Panc1 (cell line): ENCODE measurements at regions not wholly inside any gene's neighbourhood (a gene's known extent, or its start where the extent isn't known, plus 50 kb on each side); places are given as distances from the start of the nearest gene placed in this dataset.

Experiments used
- ATAC-seq: fragments of 200-7000 bp; cut with Tn5 transposase; 2 replicates; pipeline ENCODE4 v1.9.1; 2020; ENCODE audit warnings: mild to moderate bottlenecking, moderate library complexity
- BruUV-seq: library from RNA; stranded (reverse); fragments of 400-500 nt; replicated peaks from 2 replicates; lab custom pipeline; 2021; lab: Mats Ljungman, UMichigan
- CTCF ChIA-PET: fragments of 300-600 bp; sonication (Branson Sonifier 250); formaldehyde crosslinking; loops from one replicate; lab custom pipeline; 2022; ENCODE audit warnings: antibody characterized with exemption; lab: Charles Lee
- POLR2A ChIA-PET: fragments of 300-600 bp; sonication (Branson Sonifier 250); formaldehyde crosslinking; loops from one replicate; lab custom pipeline; 2022; ENCODE audit warnings: antibody characterized with exemption; lab: Charles Lee
- DNase-seq: peaks from one replicate; pipeline ENCODE4 v3.0.0-alpha.2; 2010; ENCODE audit warnings: low read depth, low spot score
- H3K27ac ChIP-seq: 2 replicates; pipeline ENCODE4 v1.5.1; 2011; ENCODE audit warnings: mild to moderate bottlenecking, low read length, inconsistent platforms
- H3K27me3 ChIP-seq: fragments of 200-500 bp; sonication (Bioruptor generic); 2 replicates; pipeline ENCODE4 v1.6.0; 2014; ENCODE audit warnings: low read length, inconsistent platforms; ENCODE audit not compliant: control insufficient read depth, insufficient read depth
- H3K36me3 ChIP-seq: fragments of 200-500 bp; sonication (Bioruptor generic); 2 replicates; pipeline ENCODE4 v1.5.1; 2014; ENCODE audit warnings: inconsistent platforms, mild to moderate bottlenecking, low read length, moderate library complexity; ENCODE audit not compliant: control insufficient read depth, insufficient read depth
- H3K4me1 ChIP-seq: 2 replicates; pipeline ENCODE4 v1.5.1; 2011; ENCODE audit warnings: inconsistent platforms, mild to moderate bottlenecking, low read length, moderate library complexity; ENCODE audit not compliant: control insufficient read depth, insufficient read depth
- H3K4me3 ChIP-seq, 2 experiments: 2 replicates each; pipeline ENCODE4 v1.5.1; 2011 to 2012; ENCODE audit warnings: low read depth in 2 of 2, low read length in 2 of 2, mild to moderate bottlenecking in 2 of 2, inconsistent platforms in 1 of 2, moderate library complexity in 1 of 2
- H3K9me3 ChIP-seq: fragments of 200-500 bp; sonication (Bioruptor generic); 2 replicates; pipeline ENCODE4 v1.5.1; 2014; ENCODE audit warnings: low read depth, mild to moderate bottlenecking, inconsistent platforms, low read length, moderate library complexity; ENCODE audit not compliant: control insufficient read depth, insufficient read depth
- CTCF ChIP-seq: fragments of 450-650 bp; IDR thresholded peaks from 2 replicates; pipeline ENCODE4 v1.5.1; 2017; ENCODE audit warnings: mild to moderate bottlenecking
- POLR2AphosphoS5 ChIP-seq: IDR thresholded peaks from 2 replicates; pipeline ENCODE4 v1.6.1; 2012; ENCODE audit warnings: mild to moderate bottlenecking, low read depth, low read length, moderate library complexity
- SIN3A ChIP-seq: IDR thresholded peaks from 2 replicates; pipeline ENCODE4 v1.6.1; 2012; ENCODE audit warnings: low read depth, mild to moderate bottlenecking, low read length, moderate library complexity, borderline replicate concordance; ENCODE audit not compliant: insufficient read depth
- TCF7L2 ChIP-seq: IDR thresholded peaks from 2 replicates; pipeline ENCODE4 v1.6.1; 2011; ENCODE audit warnings: mild to moderate bottlenecking, low read depth, low read length, inconsistent platforms
- in situ Hi-C: cut with HindIII; loops from 2 replicates; pipeline ENCODE4 v1.10.0; 2016; ENCODE audit warnings: low sequenced_read_pairs, low pct_unique_long_range_greater_than_20kb
- intact Hi-C: fragments of 100-400 bp; cut with micrococcal nuclease; formaldehyde crosslinking; loops from one replicate; pipeline ENCODE4 v1.10.0; 2022; ENCODE audit not compliant: unreplicated experiment
- TF ChIP-seq, protein P1 (sequence below), 2 experiments: IDR thresholded peaks; 2 replicates each; pipeline ENCODE4 v1.6.1; 2011 to 2012; ENCODE audit warnings: low read depth in 2 of 2, control low read depth in 1 of 2, low read length in 1 of 2, mild to moderate bottlenecking in 1 of 2, moderate library complexity in 1 of 2; ENCODE audit not compliant: insufficient read depth in 1 of 2

- BruUV-seq = no TSS peak
- intact Hi-C loops = no loop called here
- in situ Hi-C loops = no loop called here
- no peak overlapping the region for H3K4me3 ChIP-seq
- no peak for DNase-seq
- no peaks in the 10 kb centered on the region for H3K27me3 ChIP-seq
- H3K9me3 ChIP-seq = no peaks in the 10 kb centered on the region
- CTCF ChIA-PET = no interaction called here
- no peak overlapping the region for H3K27ac ChIP-seq
- POLR2A ChIA-PET = no interaction called here
- ATAC-seq = no peak
- TF ChIP-seq SIN3A (no peak), TCF7L2 (no peak), CTCF (no peak), POLR2AphosphoS5 (no peak)
- TF ChIP-seq, protein P1, sequence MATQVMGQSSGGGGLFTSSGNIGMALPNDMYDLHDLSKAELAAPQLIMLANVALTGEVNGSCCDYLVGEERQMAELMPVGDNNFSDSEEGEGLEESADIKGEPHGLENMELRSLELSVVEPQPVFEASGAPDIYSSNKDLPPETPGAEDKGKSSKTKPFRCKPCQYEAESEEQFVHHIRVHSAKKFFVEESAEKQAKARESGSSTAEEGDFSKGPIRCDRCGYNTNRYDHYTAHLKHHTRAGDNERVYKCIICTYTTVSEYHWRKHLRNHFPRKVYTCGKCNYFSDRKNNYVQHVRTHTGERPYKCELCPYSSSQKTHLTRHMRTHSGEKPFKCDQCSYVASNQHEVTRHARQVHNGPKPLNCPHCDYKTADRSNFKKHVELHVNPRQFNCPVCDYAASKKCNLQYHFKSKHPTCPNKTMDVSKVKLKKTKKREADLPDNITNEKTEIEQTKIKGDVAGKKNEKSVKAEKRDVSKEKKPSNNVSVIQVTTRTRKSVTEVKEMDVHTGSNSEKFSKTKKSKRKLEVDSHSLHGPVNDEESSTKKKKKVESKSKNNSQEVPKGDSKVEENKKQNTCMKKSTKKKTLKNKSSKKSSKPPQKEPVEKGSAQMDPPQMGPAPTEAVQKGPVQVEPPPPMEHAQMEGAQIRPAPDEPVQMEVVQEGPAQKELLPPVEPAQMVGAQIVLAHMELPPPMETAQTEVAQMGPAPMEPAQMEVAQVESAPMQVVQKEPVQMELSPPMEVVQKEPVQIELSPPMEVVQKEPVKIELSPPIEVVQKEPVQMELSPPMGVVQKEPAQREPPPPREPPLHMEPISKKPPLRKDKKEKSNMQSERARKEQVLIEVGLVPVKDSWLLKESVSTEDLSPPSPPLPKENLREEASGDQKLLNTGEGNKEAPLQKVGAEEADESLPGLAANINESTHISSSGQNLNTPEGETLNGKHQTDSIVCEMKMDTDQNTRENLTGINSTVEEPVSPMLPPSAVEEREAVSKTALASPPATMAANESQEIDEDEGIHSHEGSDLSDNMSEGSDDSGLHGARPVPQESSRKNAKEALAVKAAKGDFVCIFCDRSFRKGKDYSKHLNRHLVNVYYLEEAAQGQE (IDR thresholded peaks at IDR 0.05; ENCODE audit: insufficient read depth in 1 of 2, low read depth in 2 of 2, low read length in 1 of 2) = no peak
- H3K36me3 ChIP-seq = no peaks in the 10 kb centered on the region
- no peaks in the 10 kb centered on the region for H3K4me1 ChIP-seq
Measured at GRCh38 chr20:55650657-55651360, 354.5 kb downstream of the CBLN4 start.

GRCh38 chr20:55649254-55649653 is 356.1 kb downstream of the CBLN4 start:
- Histone ChIP-seq H3K9me3 (no peaks in the 10 kb centered on the region), H3K36me3 (no peaks in the 10 kb centered on the region), H3K27ac (no peak overlapping the region), H3K4me1 (no peaks in the 10 kb centered on the region), H3K27me3 (no peaks in the 10 kb centered on the region), H3K4me3 (no peak overlapping the region)
- intact Hi-C loops = no loop called here
- no peak for ATAC-seq
- TF ChIP-seq SIN3A = no peak
- TF ChIP-seq CTCF = no peak
- no peak for TF ChIP-seq POLR2AphosphoS5
- no peak for TF ChIP-seq TCF7L2
- TF ChIP-seq, protein P1 (IDR thresholded peaks at IDR 0.05; ENCODE audit: insufficient read depth in 1 of 2, low read depth in 2 of 2, low read length in 1 of 2) = no peak
- ChIA-PET CTCF (no interaction called here), POLR2A (no interaction called here)
- DNase-seq = no peak
- in situ Hi-C loops = no loop called here
- no TSS peak for BruUV-seq
